ENCODE measurements at regions not wholly inside any gene's neighbourhood (a gene's known extent, or its start where the extent isn't known, plus 50 kb on each side); places are given as distances from the start of the nearest gene placed in this dataset.

DNA sequence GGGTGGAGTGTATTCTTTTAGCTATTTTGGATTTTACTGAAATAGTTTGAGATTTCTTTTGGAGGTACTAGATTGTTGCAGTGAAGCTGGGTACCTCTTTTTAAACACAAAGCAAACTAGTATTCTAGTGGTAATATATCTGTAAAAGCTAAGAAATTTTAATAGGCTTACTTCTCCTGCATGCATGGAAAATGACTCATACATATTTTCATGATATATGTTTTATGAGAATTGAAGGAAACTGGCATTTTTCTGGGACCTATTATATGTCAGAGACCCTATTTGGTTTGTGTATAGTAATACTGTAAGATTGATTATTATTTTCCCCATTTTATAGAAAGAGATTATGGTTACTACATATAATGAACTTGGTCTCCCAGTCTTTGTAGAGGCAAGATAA, 851.0 kb downstream of the DIPK2A start:
- H3K4me3 ChIP-seq = no peak overlapping the region
- H3K9me3 ChIP-seq = no peaks in the 10 kb centered on the region
- no peak overlapping the region for H3K27ac ChIP-seq
- intact Hi-C loops (cut with DNase I) = no loop called here
- TF ChIP-seq POLR2A (IDR thresholded peaks at IDR 0.05) (no peak), EP300 (IDR thresholded peaks at IDR 0.05) (no peak), CTCF (IDR thresholded peaks at IDR 0.05) (no peak), POLR2AphosphoS5 (IDR thresholded peaks at IDR 0.05) (no peak)
- H3K36me3 ChIP-seq = no peaks in the 10 kb centered on the region
- H3K27me3 ChIP-seq = no peaks in the 10 kb centered on the region
- DNase-seq = no peak
- H3K4me1 ChIP-seq = no peaks in the 10 kb centered on the region

GRCh38 chr3:144831955-144832716, 860.5 kb downstream of the DIPK2A start:
- intact Hi-C loops (cut with DNase I) = no loop called here
- H3K27me3 ChIP-seq = no peaks in the 10 kb centered on the region

GRCh38 chr3:144839991-144840390, 868.4 kb downstream of the DIPK2A start:
- intact Hi-C loops (cut with DNase I) = no loop called here
- Histone ChIP-seq H3K27me3 (no peaks in the 10 kb centered on the region), H3K4me1 (no peaks in the 10 kb centered on the region), H3K9me3 (peaks cover 0 to 7% (median 0%) of the 10 kb centered on the region in 4 donors), H3K27ac (no peak overlapping the region), H3K4me3 (no peak overlapping the region), H3K36me3 (no peaks in the 10 kb centered on the region)
- TF ChIP-seq POLR2A (IDR thresholded peaks at IDR 0.05) = no peak
- TF ChIP-seq CTCF (IDR thresholded peaks at IDR 0.05) = no peak
- no peak for TF ChIP-seq EP300 (IDR thresholded peaks at IDR 0.05)
- TF ChIP-seq POLR2AphosphoS5 (IDR thresholded peaks at IDR 0.05) = no peak
- DNase-seq = no peak
- WGBS, 2 donors = 81 to 92% methylated on average over 2 of the region's 2 CpGs

More at GRCh38 chr3:144831955-144832716, 860.5 kb downstream of the DIPK2A start:
- no peaks in the 10 kb centered on the region for H3K4me1 ChIP-seq
- TF ChIP-seq CTCF (IDR thresholded peaks at IDR 0.05) = no peak
- no peak for TF ChIP-seq POLR2A (IDR thresholded peaks at IDR 0.05)
- TF ChIP-seq EP300 (IDR thresholded peaks at IDR 0.05) = no peak
- TF ChIP-seq POLR2AphosphoS5 (IDR thresholded peaks at IDR 0.05) = no peak
- no peaks in the 10 kb centered on the region for H3K36me3 ChIP-seq
- H3K9me3 ChIP-seq = peaks cover 0 to 4% (median 0%) of the 10 kb centered on the region in 4 donors
- H3K27ac ChIP-seq = no peak overlapping the region
- H3K4me3 ChIP-seq = no peak overlapping the region
- no peak for DNase-seq

- Histone ChIP-seq H3K9me3 (peaks cover 0 to 7% (median 0%) of the 10 kb centered on the region in 4 donors), H3K27ac (no peak overlapping the region), H3K4me3 (no peak overlapping the region), H3K27me3 (no peaks in the 10 kb centered on the region), H3K4me1 (no peaks in the 10 kb centered on the region), H3K36me3 (no peaks in the 10 kb centered on the region)
- no peak for DNase-seq
- intact Hi-C loops (cut with DNase I) = no loop called here
- WGBS, 2 donors = 26 to 62% methylated on average over 1 of the region's 1 CpG
- TF ChIP-seq CTCF (IDR thresholded peaks at IDR 0.05) (no peak), EP300 (IDR thresholded peaks at IDR 0.05) (no peak), POLR2AphosphoS5 (IDR thresholded peaks at IDR 0.05) (no peak), POLR2A (IDR thresholded peaks at IDR 0.05) (no peak)
Observed at GRCh38 chr3:144840866-144841265, 869.2 kb downstream of the DIPK2A start.

DNA sequence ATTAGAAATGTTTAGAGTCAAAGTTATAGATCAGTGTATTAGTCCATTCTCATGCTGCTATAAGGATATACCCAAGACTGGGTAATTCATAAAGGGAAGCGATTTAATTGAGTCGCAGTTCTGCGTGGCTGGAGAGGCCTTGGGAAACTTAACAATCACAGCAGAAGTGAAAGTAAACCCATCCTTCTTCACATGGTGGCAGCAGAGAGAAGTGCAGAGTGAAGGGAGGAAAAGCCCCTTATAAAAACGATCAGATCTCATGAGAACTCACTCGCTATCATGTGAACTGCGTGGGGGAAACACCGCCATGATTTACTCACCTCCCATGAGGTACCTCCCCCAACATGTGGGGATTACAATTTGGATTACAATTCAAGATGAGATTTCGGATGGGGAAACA, 871.5 kb downstream of the DIPK2A start:
- no peaks in the 10 kb centered on the region for H3K4me1 ChIP-seq
- H3K27me3 ChIP-seq = no peaks in the 10 kb centered on the region
- TF ChIP-seq POLR2AphosphoS5 (IDR thresholded peaks at IDR 0.05) (no peak), POLR2A (IDR thresholded peaks at IDR 0.05) (no peak), CTCF (IDR thresholded peaks at IDR 0.05) (no peak), EP300 (IDR thresholded peaks at IDR 0.05) (no peak)
- H3K9me3 ChIP-seq = peaks cover 0 to 7% (median 0%) of the 10 kb centered on the region in 4 donors
- no peak overlapping the region for H3K27ac ChIP-seq
- no peak for DNase-seq
- WGBS, 2 donors = 87 to 88% methylated on average over 8 of the region's 8 CpGs
- H3K36me3 ChIP-seq = no peaks in the 10 kb centered on the region
- H3K4me3 ChIP-seq = no peak overlapping the region
- intact Hi-C loops (cut with DNase I) = no loop called here

Data from sigmoid colon (tissue), 6 donors.